ENCODE measurements at regions not wholly inside any gene's neighbourhood (a gene's known extent, or its start where the extent isn't known, plus 50 kb on each side); places are given as distances from the start of the nearest gene placed in this dataset.

DNA sequence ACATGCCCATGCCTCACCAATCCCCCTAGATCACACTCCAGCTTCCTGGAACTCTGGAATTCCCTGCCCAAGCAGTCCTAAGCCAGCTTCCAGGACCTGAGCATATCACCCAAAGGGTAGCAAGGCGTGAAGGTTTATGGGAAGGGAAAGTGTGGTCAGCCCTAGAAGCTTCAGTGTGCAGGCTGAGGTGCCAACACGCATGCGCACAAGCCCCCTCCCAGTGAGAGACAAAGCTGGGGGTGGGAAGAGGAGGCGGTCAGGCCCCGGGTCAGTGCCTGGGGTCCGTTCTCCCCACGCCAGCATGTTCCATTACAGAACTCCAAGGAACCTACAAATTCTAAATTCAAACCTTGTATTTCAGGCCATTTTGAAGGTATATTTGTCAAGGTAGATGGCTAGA is 103.6 kb upstream of the C7orf33 start:
- TF ChIP-seq, protein P1, sequence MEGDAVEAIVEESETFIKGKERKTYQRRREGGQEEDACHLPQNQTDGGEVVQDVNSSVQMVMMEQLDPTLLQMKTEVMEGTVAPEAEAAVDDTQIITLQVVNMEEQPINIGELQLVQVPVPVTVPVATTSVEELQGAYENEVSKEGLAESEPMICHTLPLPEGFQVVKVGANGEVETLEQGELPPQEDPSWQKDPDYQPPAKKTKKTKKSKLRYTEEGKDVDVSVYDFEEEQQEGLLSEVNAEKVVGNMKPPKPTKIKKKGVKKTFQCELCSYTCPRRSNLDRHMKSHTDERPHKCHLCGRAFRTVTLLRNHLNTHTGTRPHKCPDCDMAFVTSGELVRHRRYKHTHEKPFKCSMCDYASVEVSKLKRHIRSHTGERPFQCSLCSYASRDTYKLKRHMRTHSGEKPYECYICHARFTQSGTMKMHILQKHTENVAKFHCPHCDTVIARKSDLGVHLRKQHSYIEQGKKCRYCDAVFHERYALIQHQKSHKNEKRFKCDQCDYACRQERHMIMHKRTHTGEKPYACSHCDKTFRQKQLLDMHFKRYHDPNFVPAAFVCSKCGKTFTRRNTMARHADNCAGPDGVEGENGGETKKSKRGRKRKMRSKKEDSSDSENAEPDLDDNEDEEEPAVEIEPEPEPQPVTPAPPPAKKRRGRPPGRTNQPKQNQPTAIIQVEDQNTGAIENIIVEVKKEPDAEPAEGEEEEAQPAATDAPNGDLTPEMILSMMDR (IDR thresholded peaks at IDR 0.05; ENCODE audit: insufficient read depth, low read depth, low read length), result no peak
- TF ChIP-seq EZH2 (IDR thresholded peaks at IDR 0.05; ENCODE audit: insufficient read depth, low read length), result no peak

Data from astrocyte (in vitro differentiated cells and primary cell).